Parathyroid adenoma (tissue), 2 donors: ENCODE measurements at regions not wholly inside any gene's neighbourhood (a gene's known extent, or its start where the extent isn't known, plus 50 kb on each side); places are given as distances from the start of the nearest gene placed in this dataset.

Experiments
- H2AFZ ChIP-seq: fragments of 300-600 bp; sonication (generic); one replicate; pipeline ENCODE4 v1.7.0; 2017; ENCODE audit warnings: antibody characterized with exemption, mild to moderate bottlenecking
- H3K27ac ChIP-seq: fragments of 300-600 bp; sonication (generic); one replicate; pipeline ENCODE4 v1.7.0; 2017
- H3K27me3 ChIP-seq: fragments of 300-600 bp; sonication (generic); one replicate; pipeline ENCODE4 v1.7.0; 2017; ENCODE audit warnings: low read length; ENCODE audit not compliant: control insufficient read depth, insufficient read depth
- H3K36me3 ChIP-seq: fragments of 300-600 bp; sonication (generic); one replicate; pipeline ENCODE4 v1.7.0; 2017; ENCODE audit warnings: low read length; ENCODE audit not compliant: control insufficient read depth, insufficient read depth
- H3K4me1 ChIP-seq: fragments of 300-600 bp; sonication (generic); one replicate; pipeline ENCODE4 v1.7.0; 2017; ENCODE audit warnings: control low read depth
- H3K4me2 ChIP-seq: fragments of 300-600 bp; sonication (generic); one replicate; pipeline ENCODE4 v1.7.0; 2017; ENCODE audit warnings: low read length
- H3K4me3 ChIP-seq: fragments of 300-600 bp; sonication (generic); one replicate; pipeline ENCODE4 v1.7.0; 2017; ENCODE audit warnings: low read depth, low read length
- H3K79me2 ChIP-seq: fragments of 300-600 bp; sonication (generic); one replicate; pipeline ENCODE4 v1.7.0; 2017; ENCODE audit warnings: control low read depth
- H3K9ac ChIP-seq: fragments of 300-600 bp; sonication (generic); one replicate; pipeline ENCODE4 v1.7.0; 2017; ENCODE audit warnings: mild to moderate bottlenecking
- H3K9me3 ChIP-seq: fragments of 300-600 bp; sonication (generic); one replicate; pipeline ENCODE4 v1.7.0; 2017; ENCODE audit warnings: low read length; ENCODE audit not compliant: control insufficient read depth
- CTCF ChIP-seq: fragments of 300-600 bp; sonication (generic); IDR thresholded peaks from one replicate; pipeline ENCODE4 v1.7.0; 2017; ENCODE audit warnings: antibody characterized with exemption, mild to moderate bottlenecking
- donor health status: primary hyperparathyroidism.

- Histone ChIP-seq H3K79me2 (no peaks in the 10 kb centered on the region), H2AFZ (no peak overlapping the region), H3K9ac (no peak overlapping the region), H3K9me3 (no peaks in the 10 kb centered on the region), H3K27me3 (no peaks in the 10 kb centered on the region), H3K4me1 (no peaks in the 10 kb centered on the region), H3K27ac (no peak overlapping the region), H3K4me2 (no peak overlapping the region), H3K4me3 (no peak overlapping the region), H3K36me3 (no peaks in the 10 kb centered on the region)
- TF ChIP-seq CTCF = no peak
Measured at GRCh38 chr15:36007699-36008098, 461.7 kb upstream of the DPH6 start.

DNA sequence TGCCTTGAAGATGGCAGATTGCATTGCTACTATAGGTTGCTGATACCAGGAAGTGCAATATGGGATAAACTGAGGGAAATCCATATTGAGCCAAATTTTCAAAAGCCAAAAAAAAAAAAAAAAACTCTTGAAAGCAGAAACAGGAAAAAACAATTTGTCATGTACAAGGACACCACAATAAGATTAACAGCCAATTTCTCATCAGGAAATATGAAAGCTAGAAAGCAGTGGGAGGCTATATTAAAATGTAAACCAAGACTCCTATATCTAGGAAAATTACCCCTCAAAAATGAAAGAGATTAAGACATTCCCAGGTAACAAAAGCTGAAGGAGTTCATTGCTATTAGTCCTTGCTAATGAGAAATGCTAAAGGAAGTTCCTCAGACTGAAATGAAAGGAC lies 462.8 kb upstream of the DPH6 start:
- H2AFZ ChIP-seq = no peak overlapping the region
- no peaks in the 10 kb centered on the region for H3K4me1 ChIP-seq
- no peaks in the 10 kb centered on the region for H3K36me3 ChIP-seq
- no peaks in the 10 kb centered on the region for H3K9me3 ChIP-seq
- H3K4me3 ChIP-seq = no peak overlapping the region
- no peak for TF ChIP-seq CTCF
- H3K79me2 ChIP-seq = no peaks in the 10 kb centered on the region
- H3K4me2 ChIP-seq = no peak overlapping the region
- no peak overlapping the region for H3K9ac ChIP-seq
- no peaks in the 10 kb centered on the region for H3K27me3 ChIP-seq
- H3K27ac ChIP-seq = no peak overlapping the region

DNA sequence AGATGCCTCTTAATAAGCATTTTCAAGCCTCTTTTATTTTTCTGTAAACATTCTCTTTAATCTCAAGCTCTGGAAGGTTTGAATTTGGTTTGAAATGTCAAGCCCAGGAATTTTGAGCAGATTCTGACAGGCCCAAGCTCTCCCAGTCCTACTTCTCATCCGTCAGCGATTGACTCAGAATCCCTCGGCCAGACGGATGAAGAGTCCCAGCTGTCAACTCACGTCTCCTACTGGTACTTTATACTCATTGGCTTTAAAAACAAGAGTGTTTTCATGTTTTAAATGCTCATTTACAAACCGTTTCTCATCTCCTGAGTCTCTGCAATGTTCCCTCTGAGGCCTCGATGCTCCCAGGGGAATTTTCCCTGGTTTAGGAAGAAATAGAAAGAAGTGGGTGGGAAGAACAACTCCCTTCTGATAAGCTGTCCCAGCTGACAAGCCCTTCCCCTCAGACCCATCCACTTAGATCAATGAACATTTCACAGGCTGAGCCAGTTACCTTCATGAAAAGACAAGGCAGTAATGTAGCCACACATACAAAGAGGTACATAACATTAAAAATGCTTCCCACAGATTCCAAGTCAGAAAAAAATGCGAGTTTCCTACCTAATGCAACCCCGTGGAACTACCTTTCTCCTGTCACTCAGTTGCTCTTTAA lies 478.2 kb upstream of the DPH6 start:
- no peak overlapping the region for H2AFZ ChIP-seq
- no peaks in the 10 kb centered on the region for H3K4me1 ChIP-seq
- no peaks in the 10 kb centered on the region for H3K79me2 ChIP-seq
- no peak overlapping the region for H3K4me3 ChIP-seq
- no peaks in the 10 kb centered on the region for H3K27me3 ChIP-seq
- no peak for TF ChIP-seq CTCF
- no peaks in the 10 kb centered on the region for H3K9me3 ChIP-seq
- no peak overlapping the region for H3K27ac ChIP-seq
- H3K36me3 ChIP-seq = no peaks in the 10 kb centered on the region
- H3K4me2 ChIP-seq = no peak overlapping the region
- H3K9ac ChIP-seq = no peak overlapping the region

- no peak overlapping the region for H3K9ac ChIP-seq
- no peak for TF ChIP-seq CTCF
- no peaks in the 10 kb centered on the region for H3K36me3 ChIP-seq
- no peaks in the 10 kb centered on the region for H3K27me3 ChIP-seq
- no peaks in the 10 kb centered on the region for H3K4me1 ChIP-seq
- no peak overlapping the region for H2AFZ ChIP-seq
- no peak overlapping the region for H3K4me2 ChIP-seq
- H3K79me2 ChIP-seq = no peaks in the 10 kb centered on the region
- no peak overlapping the region for H3K27ac ChIP-seq
- no peak overlapping the region for H3K4me3 ChIP-seq
- H3K9me3 ChIP-seq = no peaks in the 10 kb centered on the region
Measured at GRCh38 chr15:36026627-36027283, 480.8 kb upstream of the DPH6 start.
